HG03064 (cell line): ENCODE measurements at regions not wholly inside any gene's neighbourhood (a gene's known extent, or its start where the extent isn't known, plus 50 kb on each side); places are given as distances from the start of the nearest gene placed in this dataset.

Source experiments
- ATAC-seq: cut with Tn5 transposase; IDR thresholded peaks from one replicate; pipeline ENCODE4 v1.9.1; 2021; ENCODE audit warnings: low read depth; ENCODE audit not compliant: unreplicated experiment

GRCh38 chr20:48171071-48171470, 385.8 kb upstream of the SULF2 start:
- no peak for ATAC-seq

- no peak for ATAC-seq
These were observed 385.3 kb upstream of the SULF2 start for GRCh38 chr20:48170625-48171024.

- no peak for ATAC-seq
These were observed 384.5 kb upstream of the SULF2 start for GRCh38 chr20:48169650-48170225.

GRCh38 chr20:48166082-48166835, 381.0 kb upstream of the SULF2 start:
- ATAC-seq = no peak

- ATAC-seq = no peak
These were observed 380.1 kb upstream of the SULF2 start for GRCh38 chr20:48165401-48165685.

GRCh38 chr20:48164566-48165400, 379.5 kb upstream of the SULF2 start:
- no peak for ATAC-seq

GRCh38 chr20:48164034-48164433, 378.8 kb upstream of the SULF2 start:
- no peak for ATAC-seq

GRCh38 chr20:48163505-48163904, 378.2 kb upstream of the SULF2 start:
- no peak for ATAC-seq

GRCh38 chr20:48162621-48163020, 377.3 kb upstream of the SULF2 start:
- no peak for ATAC-seq

- no peak for ATAC-seq
These were observed 374.1 kb upstream of the SULF2 start for GRCh38 chr20:48159145-48160008.

GRCh38 chr20:48158014-48158413, 372.7 kb upstream of the SULF2 start:
- no peak for ATAC-seq

- no peak for ATAC-seq
These were observed 371.8 kb upstream of the SULF2 start for GRCh38 chr20:48156951-48157700.

GRCh38 chr20:48156521-48156920, 371.2 kb upstream of the SULF2 start:
- ATAC-seq = no peak

- ATAC-seq = no peak
These were observed 370.0 kb upstream of the SULF2 start for GRCh38 chr20:48155268-48155667.

GRCh38 chr20:48154040-48154765, 368.9 kb upstream of the SULF2 start:
- ATAC-seq = no peak

GRCh38 chr20:48153523-48153922, 368.2 kb upstream of the SULF2 start:
- ATAC-seq = no peak

- ATAC-seq = no peak
These were observed 367.8 kb upstream of the SULF2 start for GRCh38 chr20:48153103-48153502.

GRCh38 chr20:48150568-48150967, 365.3 kb upstream of the SULF2 start:
- no peak for ATAC-seq

- no peak for ATAC-seq
These were observed 364.6 kb upstream of the SULF2 start for GRCh38 chr20:48149902-48150301.
